Mesenchymal stem cell (in vitro differentiated cells and primary cell): ENCODE measurements at regions not wholly inside any gene's neighbourhood (a gene's known extent, or its start where the extent isn't known, plus 50 kb on each side); places are given as distances from the start of the nearest gene placed in this dataset.
"Not testable (repeated sequence)": the region's sequence is repeated elsewhere in the genome, so short reads cannot be mapped to it uniquely, and the experiment has no call there.

Experiments
- DNase-seq: peaks from one replicate; pipeline ENCODE4 v3.0.0-alpha.2; 2013
- H2AFZ ChIP-seq: one replicate; pipeline ENCODE4 v1.6.1; 2013; ENCODE audit warnings: low read depth, mild to moderate bottlenecking, control low read depth, inconsistent platforms, low read length, moderate library complexity
- H2AK5ac ChIP-seq: 2 replicates; pipeline ENCODE4 v1.6.1; 2013; ENCODE audit warnings: low read length, moderate library complexity, mild to moderate bottlenecking, inconsistent platforms; ENCODE audit not compliant: severe bottlenecking
- H2BK120ac ChIP-seq: one replicate; pipeline ENCODE4 v1.6.1; 2013; ENCODE audit warnings: low read depth, mild to moderate bottlenecking, inconsistent platforms, low read length, moderate library complexity
- H2BK12ac ChIP-seq, 2 experiments: one replicate each; pipeline ENCODE4 v1.6.1; 2013; ENCODE audit warnings: inconsistent platforms in 2 of 2, low read length in 2 of 2, mild to moderate bottlenecking in 2 of 2, moderate library complexity in 2 of 2, control low read depth in 1 of 2
- H2BK15ac ChIP-seq: one replicate; pipeline ENCODE4 v1.6.1; 2013; ENCODE audit warnings: mild to moderate bottlenecking, low read depth, inconsistent platforms; ENCODE audit not compliant: poor library complexity, severe bottlenecking
- H2BK5ac ChIP-seq: 2 replicates; pipeline ENCODE4 v1.6.1; 2013; ENCODE audit warnings: low read depth, mild to moderate bottlenecking, low read length, control low read depth, inconsistent platforms; ENCODE audit not compliant: poor library complexity, severe bottlenecking
- H3K14ac ChIP-seq, 2 experiments: one replicate each; pipeline ENCODE4 v1.6.1; 2013; ENCODE audit warnings: inconsistent platforms in 2 of 2, low read length in 2 of 2, control low read depth in 1 of 2, mild to moderate bottlenecking in 1 of 2, moderate library complexity in 1 of 2
- H3K18ac ChIP-seq, 2 experiments: one replicate each; pipeline ENCODE4 v1.6.1; 2013; ENCODE audit warnings: inconsistent platforms in 2 of 2, low read length in 2 of 2, control low read depth in 1 of 2, low read depth in 1 of 2, mild to moderate bottlenecking in 1 of 2
- H3K23ac ChIP-seq, 2 experiments: one replicate each; pipeline ENCODE4 v1.6.1; 2013; ENCODE audit warnings: inconsistent platforms in 2 of 2, low read length in 2 of 2, mild to moderate bottlenecking in 2 of 2, moderate library complexity in 2 of 2, control low read depth in 1 of 2
- H3K27ac ChIP-seq: 2 replicates; pipeline ENCODE4 v1.5.1; 2013; ENCODE audit warnings: mild to moderate bottlenecking, moderate library complexity, low read length, control low read depth, inconsistent platforms; ENCODE audit not compliant: poor library complexity, severe bottlenecking
- H3K27me3 ChIP-seq, 2 experiments: 2 replicates each; pipeline versions ENCODE4 v1.6.1 to v1.7.0; 2013; ENCODE audit warnings: low read length in 2 of 2, mild to moderate bottlenecking in 2 of 2, moderate library complexity in 2 of 2, control low read depth in 1 of 2, inconsistent platforms in 1 of 2; ENCODE audit not compliant: control insufficient read depth in 1 of 2, insufficient read depth in 1 of 2
- H3K36me3 ChIP-seq, 2 experiments: 2 replicates each; pipeline versions ENCODE4 v1.6.1 to v1.7.0; 2013; ENCODE audit warnings: low read length in 2 of 2, control low read depth in 1 of 2, inconsistent platforms in 1 of 2, low read depth in 1 of 2, mild to moderate bottlenecking in 1 of 2; ENCODE audit not compliant: insufficient read depth in 2 of 2, control insufficient read depth in 1 of 2
- H3K4ac ChIP-seq, 2 experiments: one replicate each; pipeline ENCODE4 v1.6.1; 2013; ENCODE audit warnings: inconsistent platforms in 2 of 2, low read length in 2 of 2, mild to moderate bottlenecking in 2 of 2, moderate library complexity in 2 of 2, control low read depth in 1 of 2, low read depth in 1 of 2
- H3K4me1 ChIP-seq: 2 replicates; pipeline ENCODE4 v1.6.1; 2013; ENCODE audit warnings: low read depth, low read length, control low read depth; ENCODE audit not compliant: control insufficient read depth, insufficient read depth
- H3K4me2 ChIP-seq: 2 replicates; pipeline ENCODE4 v1.6.1; 2013; ENCODE audit warnings: low read length, mild to moderate bottlenecking, inconsistent platforms; ENCODE audit not compliant: poor library complexity, severe bottlenecking
- H3K4me3 ChIP-seq, 2 experiments: 2 replicates each; pipeline versions ENCODE4 v1.5.1 to v1.7.0; 2013; ENCODE audit warnings: low read length in 2 of 2, mild to moderate bottlenecking in 2 of 2, control low read depth in 1 of 2, low read depth in 1 of 2; ENCODE audit not compliant: insufficient read depth in 1 of 2
- H3K79me1 ChIP-seq: replicated peaks from 2 replicates; pipeline ENCODE4 v1.6.1; 2013; ENCODE audit warnings: mild to moderate bottlenecking, control low read depth, low read length, inconsistent platforms; ENCODE audit not compliant: poor library complexity, severe bottlenecking
- H3K9ac ChIP-seq: 2 replicates; pipeline ENCODE4 v1.7.0; 2013; ENCODE audit warnings: mild to moderate bottlenecking, low read length, moderate library complexity
- H3K9me3 ChIP-seq: 2 replicates; pipeline ENCODE4 v1.7.0; 2013; ENCODE audit warnings: mild to moderate bottlenecking, low read length; ENCODE audit not compliant: control insufficient read depth
- H4K8ac ChIP-seq: one replicate; pipeline ENCODE4 v1.6.1; 2013; ENCODE audit warnings: inconsistent platforms, mild to moderate bottlenecking, low read length, moderate library complexity
- H4K91ac ChIP-seq: one replicate; pipeline ENCODE4 v1.6.1; 2013; ENCODE audit warnings: mild to moderate bottlenecking, low read length, inconsistent platforms
- WGBS: methylation state at CpG from one replicate; pipeline ENCODE4 v1.1.7; 2013; ENCODE audit warnings: mixed read lengths; 5-methylcytosine and 5-hydroxymethylcytosine counted together

DNA sequence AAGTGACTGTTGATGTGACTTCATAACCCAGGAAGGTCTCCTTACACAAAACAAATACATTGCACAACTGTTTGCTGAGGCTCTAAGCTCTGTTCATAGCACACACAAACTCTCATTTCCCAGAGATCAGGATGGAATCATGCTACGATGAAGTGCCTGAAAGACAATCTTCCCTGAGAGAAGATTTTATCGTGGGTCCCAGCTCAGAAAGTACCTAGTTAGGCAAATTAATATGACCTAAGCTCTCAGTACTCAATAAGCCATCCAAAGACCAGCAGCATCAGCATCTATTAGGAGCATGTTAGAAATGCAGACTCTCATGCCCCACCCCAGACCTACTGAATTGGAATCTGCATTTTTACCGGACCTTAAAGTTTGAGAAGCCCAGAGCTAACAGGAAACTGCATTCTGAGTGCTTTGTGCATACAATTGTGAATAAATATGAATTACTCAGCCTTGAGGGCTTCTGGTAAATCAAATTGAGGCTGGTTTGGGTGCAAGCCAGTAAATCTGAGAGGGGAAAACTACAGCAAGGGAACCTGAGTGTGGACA lies 161.5 kb upstream of the C2CD4B start:
- no peaks in the 10 kb centered on the region for H3K4me1 ChIP-seq

DNA sequence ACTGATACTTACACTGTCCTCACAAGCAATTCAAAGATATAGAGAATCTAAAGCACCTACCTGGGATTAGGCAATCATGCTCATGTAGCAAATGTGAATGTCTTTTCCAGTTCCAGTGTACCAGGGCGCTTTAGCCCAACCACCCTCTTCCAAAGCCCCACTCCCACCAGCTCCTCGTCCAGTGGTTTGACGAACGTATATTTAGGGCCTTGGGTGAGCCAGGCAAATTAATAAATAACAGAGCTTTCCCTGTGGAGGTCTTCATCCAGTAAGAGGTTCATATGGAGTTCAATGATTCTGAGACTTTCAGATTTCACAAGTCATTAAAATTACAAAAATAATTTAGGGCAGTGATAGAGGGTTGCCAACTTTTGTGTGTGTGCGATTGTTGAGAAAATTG lies 162.3 kb upstream of the C2CD4B start:
- Histone ChIP-seq H3K23ac (no peak overlapping the region), H3K27ac (no peak overlapping the region), H4K8ac (no peak overlapping the region), H3K4ac (no peak overlapping the region), H3K36me3 (no peaks in the 10 kb centered on the region), H3K4me1 (no peaks in the 10 kb centered on the region), H3K4me2 (no peak overlapping the region), H2AK5ac (no peak overlapping the region), H3K9me3 (peaks cover 6% of the 10 kb centered on the region), H3K9ac (no peak overlapping the region), H2BK5ac (no peak overlapping the region), H2BK120ac (no peak overlapping the region), H3K79me1 (no peaks in the 10 kb centered on the region), H3K27me3 (peaks cover 5 to 13% of the 10 kb centered on the region in 2 experiments), H4K91ac (no peak overlapping the region), H2BK12ac (no peak overlapping the region), H2AFZ (no peak overlapping the region), H3K18ac (no peak overlapping the region), H3K14ac (no peak overlapping the region), H2BK15ac (no peak overlapping the region), H3K4me3 (no peak overlapping the region)
- DNase-seq = no peak
- 80% methylated on average over 1 of the region's 5 CpGs for WGBS

More for the DNA sequence above, 161.5 kb upstream of the C2CD4B start:
- peaks cover 5 to 13% of the 10 kb centered on the region in 2 experiments for H3K27me3 ChIP-seq
- H2BK12ac ChIP-seq = no peak overlapping the region
- no peak overlapping the region for H3K27ac ChIP-seq
- no peak overlapping the region for H3K23ac ChIP-seq
- no peak overlapping the region for H3K9ac ChIP-seq
- H2AFZ ChIP-seq = no peak overlapping the region
- no peak overlapping the region for H3K18ac ChIP-seq
- no peak for DNase-seq
- H2BK15ac ChIP-seq = no peak overlapping the region
- H3K14ac ChIP-seq = no peak overlapping the region
- H3K36me3 ChIP-seq = no peaks in the 10 kb centered on the region
- no peak overlapping the region for H3K4ac ChIP-seq
- no peak overlapping the region for H3K4me2 ChIP-seq
- H2BK5ac ChIP-seq = no peak overlapping the region
- H2BK120ac ChIP-seq = no peak overlapping the region
- 87% methylated on average over 3 of the region's 3 CpGs for WGBS
- H4K91ac ChIP-seq = no peak overlapping the region
- no peak overlapping the region for H4K8ac ChIP-seq
- H2AK5ac ChIP-seq = no peak overlapping the region
- H3K9me3 ChIP-seq = peaks cover 6% of the 10 kb centered on the region
- H3K4me3 ChIP-seq = no peak overlapping the region
- no peaks in the 10 kb centered on the region for H3K79me1 ChIP-seq

DNA sequence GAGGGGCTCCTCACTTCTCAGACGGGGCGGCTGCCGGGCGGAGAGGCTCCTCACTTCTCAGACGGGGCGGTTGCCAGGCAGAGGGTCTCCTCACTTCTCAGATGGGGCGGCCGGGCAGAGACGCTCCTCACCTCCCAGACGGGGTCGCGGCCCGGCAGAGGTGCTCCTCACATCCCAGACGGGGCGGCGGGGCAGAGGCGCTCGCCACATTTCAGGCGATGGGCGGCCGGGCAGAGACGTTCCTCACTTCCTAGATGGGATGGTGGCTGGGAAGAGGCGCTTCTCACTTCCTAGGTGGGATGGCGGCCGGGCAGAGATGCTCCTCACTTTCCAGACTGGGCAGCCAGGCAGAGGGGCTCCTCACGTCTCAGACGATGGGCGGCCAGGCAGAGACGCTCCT lies 167.4 kb upstream of the C2CD4B start:
- not testable (repeated sequence) for H2BK5ac ChIP-seq, H3K79me1 ChIP-seq, H2BK15ac ChIP-seq, H3K27me3 ChIP-seq, H3K18ac ChIP-seq, H3K9me3 ChIP-seq, H3K36me3 ChIP-seq, H3K9ac ChIP-seq, H3K4me1 ChIP-seq, H3K4me3 ChIP-seq, H3K27ac ChIP-seq, H2AFZ ChIP-seq, H4K8ac ChIP-seq, H3K23ac ChIP-seq, H2AK5ac ChIP-seq, H3K4ac ChIP-seq, H3K14ac ChIP-seq, H3K4me2 ChIP-seq, H4K91ac ChIP-seq, H2BK120ac ChIP-seq, H2BK12ac ChIP-seq, DNase-seq
- 100% methylated on average over 5 of the region's 29 CpGs for WGBS

DNA sequence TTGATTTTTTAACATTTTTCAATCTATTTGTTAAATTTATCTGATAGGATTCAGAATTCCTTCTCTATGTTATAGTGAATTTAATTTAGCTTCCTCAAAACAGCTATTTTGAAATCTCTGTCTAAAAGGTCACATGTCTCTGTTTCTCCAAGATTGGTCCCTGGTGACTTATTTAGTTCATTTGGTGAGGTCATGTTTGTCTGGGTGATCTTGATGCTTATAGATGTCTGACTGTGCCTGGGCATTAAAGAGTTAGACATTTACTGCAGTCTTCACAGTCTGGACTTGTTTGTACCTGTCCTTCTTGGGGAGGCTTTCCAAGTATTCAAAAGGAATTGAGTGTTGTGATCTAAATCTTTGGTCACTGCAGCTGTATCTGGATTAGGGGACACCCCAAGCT lies 169.5 kb upstream of the C2CD4B start:
- no peak for DNase-seq
- Histone ChIP-seq H3K27me3 (peaks cover 8 to 13% of the 10 kb centered on the region in 2 experiments), H3K36me3 (no peaks in the 10 kb centered on the region), H3K18ac (no peak overlapping the region), H2BK5ac (no peak overlapping the region), H3K4me1 (no peaks in the 10 kb centered on the region), H3K4me3 (no peak overlapping the region), H4K8ac (no peak overlapping the region), H2BK12ac (no peak overlapping the region), H2BK15ac (no peak overlapping the region), H3K4me2 (no peak overlapping the region), H3K9me3 (no peaks in the 10 kb centered on the region), H3K27ac (no peak overlapping the region), H4K91ac (no peak overlapping the region), H2AK5ac (no peak overlapping the region), H2BK120ac (no peak overlapping the region), H3K79me1 (no peaks in the 10 kb centered on the region), H2AFZ (no peak overlapping the region), H3K14ac (no peak overlapping the region), H3K9ac (no peak overlapping the region), H3K23ac (no peak overlapping the region), H3K4ac (no peak overlapping the region)
